HG02884 (cell line): ENCODE measurements at regions not wholly inside any gene's neighbourhood (a gene's known extent, or its start where the extent isn't known, plus 50 kb on each side); places are given as distances from the start of the nearest gene placed in this dataset.

Source experiments
- ATAC-seq: cut with Tn5 transposase; IDR thresholded peaks from one replicate; pipeline ENCODE4 v1.9.1; 2021; ENCODE audit warnings: mild to moderate bottlenecking, moderate library complexity; ENCODE audit not compliant: unreplicated experiment

GRCh38 chr5:14090755-14091154 is 52.4 kb upstream of the TRIO start:
- no peak for ATAC-seq

GRCh38 chr5:14090290-14090689 is 52.9 kb upstream of the TRIO start:
- ATAC-seq: no peak

GRCh38 chr5:14089198-14089597 is 53.9 kb upstream of the TRIO start:
- no peak for ATAC-seq

- ATAC-seq: no peak
Observed at GRCh38 chr5:14086261-14086660, 56.9 kb upstream of the TRIO start.

GRCh38 chr5:14082973-14083372 is 60.2 kb upstream of the TRIO start:
- no peak for ATAC-seq

GRCh38 chr5:14082523-14082922 is 60.6 kb upstream of the TRIO start:
- ATAC-seq: no peak

- ATAC-seq: no peak
Observed at GRCh38 chr5:14081791-14082190, 61.4 kb upstream of the TRIO start.

- ATAC-seq: no peak
Observed at GRCh38 chr5:14078716-14079115, 64.4 kb upstream of the TRIO start.

GRCh38 chr5:14077501-14077900 is 65.6 kb upstream of the TRIO start:
- ATAC-seq: no peak

- ATAC-seq: no peak
Observed at GRCh38 chr5:14076561-14076960, 66.6 kb upstream of the TRIO start.

GRCh38 chr5:14075937-14076336 is 67.2 kb upstream of the TRIO start:
- no peak for ATAC-seq

- ATAC-seq: no peak
Observed at GRCh38 chr5:14071433-14071832, 71.7 kb upstream of the TRIO start.

GRCh38 chr5:14069021-14069420 is 74.1 kb upstream of the TRIO start:
- no peak for ATAC-seq

- ATAC-seq: no peak
Observed at GRCh38 chr5:14068136-14068535, 75.0 kb upstream of the TRIO start.

- ATAC-seq: no peak
Observed at GRCh38 chr5:14066326-14066725, 76.8 kb upstream of the TRIO start.

- ATAC-seq: no peak
Observed at GRCh38 chr5:14064841-14065240, 78.3 kb upstream of the TRIO start.

- no peak for ATAC-seq
Observed at GRCh38 chr5:14063691-14064090, 79.5 kb upstream of the TRIO start.

- no peak for ATAC-seq
Observed at GRCh38 chr5:14063138-14063537, 80.0 kb upstream of the TRIO start.

GRCh38 chr5:14062178-14062577 is 81.0 kb upstream of the TRIO start:
- no peak for ATAC-seq

- ATAC-seq: no peak
Observed at GRCh38 chr5:14061106-14061505, 82.0 kb upstream of the TRIO start.

- no peak for ATAC-seq
Observed at GRCh38 chr5:14060218-14060617, 82.9 kb upstream of the TRIO start.

- no peak for ATAC-seq
Observed at GRCh38 chr5:14059810-14060209, 83.3 kb upstream of the TRIO start.

GRCh38 chr5:14057289-14057688 is 85.9 kb upstream of the TRIO start:
- ATAC-seq: no peak

GRCh38 chr5:14056039-14056438 is 87.1 kb upstream of the TRIO start:
- ATAC-seq: no peak
